ENCODE measurements at regions not wholly inside any gene's neighbourhood (a gene's known extent, or its start where the extent isn't known, plus 50 kb on each side); places are given as distances from the start of the nearest gene placed in this dataset.

DNA sequence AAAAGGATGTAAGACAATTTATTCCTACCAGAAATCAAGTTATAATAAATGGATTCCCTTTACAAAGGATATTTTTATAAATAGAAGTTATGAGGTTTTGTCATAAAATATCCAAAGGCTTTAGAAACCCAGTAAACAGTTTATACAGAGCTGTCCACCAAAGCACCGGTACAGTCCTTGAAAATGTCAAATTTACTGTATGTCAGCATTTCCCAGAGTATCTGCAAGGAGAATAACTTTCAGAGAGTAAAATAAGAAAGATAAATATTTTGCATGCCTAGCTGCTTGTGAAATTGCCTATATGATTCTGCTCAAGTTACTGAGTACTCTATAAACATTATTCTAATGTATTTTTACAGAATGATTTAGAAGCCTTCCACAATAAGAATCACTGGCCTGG lies 923.3 kb upstream of the DDX18 start:
- no peaks in the 10 kb centered on the region for H3K4me1 ChIP-seq (ENCODE audit: control insufficient read depth in 4 of 4, insufficient read depth in 4 of 4, low read length in 3 of 4)
- H3K36me3 ChIP-seq (ENCODE audit: control insufficient read depth in 4 of 4, insufficient read depth in 3 of 4, low read depth in 1 of 4, low read length in 3 of 4), result no peaks in the 10 kb centered on the region
- H3K4me3 ChIP-seq (ENCODE audit: low read depth in 1 of 3, low read length in 3 of 3), result no peak overlapping the region
- no peak for DNase-seq (ENCODE audit: low spot score)
- H3K27me3 ChIP-seq (ENCODE audit: control insufficient read depth in 4 of 4, insufficient read depth in 4 of 4, low read length in 3 of 4), result no peaks in the 10 kb centered on the region
- TF ChIP-seq SP1 (IDR thresholded peaks at IDR 0.05), result no peak
- TF ChIP-seq GABPA (IDR thresholded peaks at IDR 0.05 in 1 of 2, conservative IDR thresholded peaks at IDR 0.05 in 1 of 2), result no peak
- no peak for TF ChIP-seq FOXA1 (IDR thresholded peaks at IDR 0.05)
- TF ChIP-seq YY1 (IDR thresholded peaks at IDR 0.05), result no peak
- no peak for TF ChIP-seq REST (IDR thresholded peaks at IDR 0.05)
- TF ChIP-seq HNF4G (IDR thresholded peaks at IDR 0.05), result no peak
- TF ChIP-seq NR2F2 (IDR thresholded peaks at IDR 0.05), result no peak
- TF ChIP-seq FOXA2 (IDR thresholded peaks at IDR 0.05), result no peak
- TF ChIP-seq MAX (IDR thresholded peaks at IDR 0.05), result no peak
- no peak for TF ChIP-seq HNF4A (conservative IDR thresholded peaks at IDR 0.05)
- TF ChIP-seq EGR1 (IDR thresholded peaks at IDR 0.05; ENCODE audit: low read depth in 2 of 2), result no peak
- TF ChIP-seq RXRA (IDR thresholded peaks at IDR 0.05), result no peak
- TF ChIP-seq CTCF (IDR thresholded peaks at IDR 0.05; ENCODE audit: low read depth, low read length, missing input control), result no peak
- no peak for TF ChIP-seq ATF3 (IDR thresholded peaks at IDR 0.05)
- TF ChIP-seq, protein P1, sequence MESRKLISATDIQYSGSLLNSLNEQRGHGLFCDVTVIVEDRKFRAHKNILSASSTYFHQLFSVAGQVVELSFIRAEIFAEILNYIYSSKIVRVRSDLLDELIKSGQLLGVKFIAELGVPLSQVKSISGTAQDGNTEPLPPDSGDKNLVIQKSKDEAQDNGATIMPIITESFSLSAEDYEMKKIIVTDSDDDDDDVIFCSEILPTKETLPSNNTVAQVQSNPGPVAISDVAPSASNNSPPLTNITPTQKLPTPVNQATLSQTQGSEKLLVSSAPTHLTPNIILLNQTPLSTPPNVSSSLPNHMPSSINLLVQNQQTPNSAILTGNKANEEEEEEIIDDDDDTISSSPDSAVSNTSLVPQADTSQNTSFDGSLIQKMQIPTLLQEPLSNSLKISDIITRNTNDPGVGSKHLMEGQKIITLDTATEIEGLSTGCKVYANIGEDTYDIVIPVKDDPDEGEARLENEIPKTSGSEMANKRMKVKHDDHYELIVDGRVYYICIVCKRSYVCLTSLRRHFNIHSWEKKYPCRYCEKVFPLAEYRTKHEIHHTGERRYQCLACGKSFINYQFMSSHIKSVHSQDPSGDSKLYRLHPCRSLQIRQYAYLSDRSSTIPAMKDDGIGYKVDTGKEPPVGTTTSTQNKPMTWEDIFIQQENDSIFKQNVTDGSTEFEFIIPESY (IDR thresholded peaks at IDR 0.05), result no peak
- no peak for TF ChIP-seq JUND (IDR thresholded peaks at IDR 0.05)
- peaks cover 0 to 3% (median 0%) of the 10 kb centered on the region in 4 donors for H3K9me3 ChIP-seq (ENCODE audit: control insufficient read depth in 4 of 4, low read length in 3 of 4)
- H3K27ac ChIP-seq (ENCODE audit: low read depth in 1 of 2, low read length in 2 of 2), result no peak overlapping the region
- WGBS, result 78% methylated on average over 1 of the region's 1 CpG
- H3K9ac ChIP-seq (ENCODE audit: low read depth in 1 of 2, low read length in 2 of 2), result no peak overlapping the region

DNA sequence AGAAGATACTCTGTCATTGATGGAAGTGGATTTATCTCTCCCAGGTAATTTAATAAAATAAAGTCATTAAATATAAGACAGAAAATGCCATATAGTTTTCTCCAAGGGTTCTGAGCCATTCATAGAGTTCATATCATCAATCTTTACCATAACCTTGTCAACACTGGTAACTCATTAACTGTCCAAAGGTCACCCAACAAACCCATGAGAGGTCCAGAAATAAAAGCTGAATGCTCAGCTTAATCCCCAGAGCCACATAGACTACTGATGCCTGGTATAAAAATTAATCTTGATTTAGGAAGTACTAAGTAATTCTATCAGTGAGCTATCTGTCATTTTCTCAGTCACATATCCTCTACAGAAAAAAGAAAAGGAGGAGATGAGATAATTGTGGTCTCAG lies 903.0 kb upstream of the DDX18 start:
- no peak overlapping the region for H3K4me3 ChIP-seq (ENCODE audit: low read depth in 1 of 3, low read length in 3 of 3)
- no peak for TF ChIP-seq ATF3 (IDR thresholded peaks at IDR 0.05)
- no peak for TF ChIP-seq MAX (IDR thresholded peaks at IDR 0.05)
- no peak for TF ChIP-seq JUND (IDR thresholded peaks at IDR 0.05)
- no peak for TF ChIP-seq EGR1 (IDR thresholded peaks at IDR 0.05; ENCODE audit: low read depth in 2 of 2)
- TF ChIP-seq GABPA (IDR thresholded peaks at IDR 0.05 in 1 of 2, conservative IDR thresholded peaks at IDR 0.05 in 1 of 2), result no peak
- no peak for TF ChIP-seq RXRA (IDR thresholded peaks at IDR 0.05)
- TF ChIP-seq FOXA2 (IDR thresholded peaks at IDR 0.05), result no peak
- TF ChIP-seq, protein P1 (IDR thresholded peaks at IDR 0.05), result no peak
- TF ChIP-seq SP1 (IDR thresholded peaks at IDR 0.05), result no peak
- no peaks in the 10 kb centered on the region for H3K36me3 ChIP-seq (ENCODE audit: control insufficient read depth in 4 of 4, insufficient read depth in 3 of 4, low read depth in 1 of 4, low read length in 3 of 4)
- H3K4me1 ChIP-seq (ENCODE audit: control insufficient read depth in 4 of 4, insufficient read depth in 4 of 4, low read length in 3 of 4), result no peaks in the 10 kb centered on the region
- H3K9ac ChIP-seq (ENCODE audit: low read depth in 1 of 2, low read length in 2 of 2), result no peak overlapping the region
- DNase-seq (ENCODE audit: low spot score), result no peak
- no peaks in the 10 kb centered on the region for H3K9me3 ChIP-seq (ENCODE audit: control insufficient read depth in 4 of 4, low read length in 3 of 4)
- no peaks in the 10 kb centered on the region for H3K27me3 ChIP-seq (ENCODE audit: control insufficient read depth in 4 of 4, insufficient read depth in 4 of 4, low read length in 3 of 4)
- H3K27ac ChIP-seq (ENCODE audit: low read depth in 1 of 2, low read length in 2 of 2), result no peak overlapping the region

Data from liver (tissue), 8 donors.